GM19395 (cell line): ENCODE measurements at regions not wholly inside any gene's neighbourhood (a gene's known extent, or its start where the extent isn't known, plus 50 kb on each side); places are given as distances from the start of the nearest gene placed in this dataset.
"Not testable (repeated sequence)": the region's sequence is repeated elsewhere in the genome, so short reads cannot be mapped to it uniquely, and the experiment has no call there.

Experiments used
- ATAC-seq: cut with Tn5 transposase; IDR thresholded peaks from one replicate; pipeline ENCODE4 v1.9.1; 2021; ENCODE audit warnings: mild to moderate bottlenecking, moderate library complexity; ENCODE audit not compliant: unreplicated experiment

DNA sequence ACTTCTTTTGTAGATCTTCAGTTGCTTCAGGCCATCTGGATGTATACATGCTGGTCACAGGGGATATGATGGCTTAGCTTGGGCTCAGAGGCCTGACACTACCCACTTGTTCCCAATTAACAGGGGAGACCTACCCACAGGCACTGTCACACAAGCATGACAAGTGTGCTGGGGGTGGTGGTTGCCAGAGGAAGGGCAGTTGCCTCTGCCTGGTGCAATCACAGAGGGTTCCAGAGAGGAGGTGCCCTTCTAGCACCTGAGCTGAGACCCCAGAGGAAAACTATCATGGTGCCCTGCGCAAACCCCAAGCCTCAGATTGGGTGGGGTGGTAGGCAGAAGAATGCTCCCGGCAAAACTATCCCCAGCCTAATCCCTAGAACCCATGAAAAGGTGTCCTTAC, 65.6 kb upstream of the NANOS1 start:
- ATAC-seq: no peak

DNA sequence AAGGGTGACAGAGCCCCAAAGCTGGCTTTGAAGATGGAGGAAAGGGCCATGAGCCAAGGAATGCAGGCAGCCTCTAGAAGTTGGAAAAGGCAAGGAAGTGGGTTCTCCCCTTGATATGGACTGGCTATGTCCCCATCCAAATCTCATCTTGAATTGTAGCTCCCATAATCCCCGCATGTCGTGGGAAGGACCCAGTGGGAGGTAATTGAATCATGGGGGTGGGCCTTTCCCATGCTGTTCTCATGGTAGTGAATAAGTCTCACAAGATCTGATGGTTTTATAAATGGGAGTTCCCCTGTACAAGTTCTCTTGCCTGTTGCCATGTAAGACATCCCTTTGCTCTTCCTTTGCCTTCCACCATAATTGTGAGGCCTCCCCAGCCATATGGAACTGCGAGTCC, 65.0 kb upstream of the NANOS1 start:
- ATAC-seq: not testable (repeated sequence)

- no peak for ATAC-seq
Measured at GRCh38 chr10:118965096-118965495, 64.4 kb upstream of the NANOS1 start.

DNA sequence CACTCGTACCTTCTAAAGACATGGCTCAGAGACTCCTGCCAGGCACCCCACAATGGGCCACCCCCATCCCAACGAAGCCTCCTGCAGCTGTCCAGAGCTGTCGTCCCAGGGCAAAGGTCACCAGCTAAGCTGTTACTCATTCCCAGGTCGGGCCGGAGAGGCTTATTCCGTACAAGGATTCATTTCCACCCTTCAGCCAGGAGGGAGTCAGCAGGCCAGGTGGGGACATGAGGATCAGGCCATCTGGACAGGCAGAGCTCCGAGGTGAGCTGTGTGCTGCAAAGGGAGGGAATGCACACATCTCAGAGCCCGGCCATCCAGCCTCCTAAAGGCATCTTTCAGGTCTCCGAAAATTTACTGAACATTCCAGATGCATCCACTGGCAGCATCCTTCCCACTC, 63.9 kb upstream of the NANOS1 start:
- ATAC-seq: no peak

DNA sequence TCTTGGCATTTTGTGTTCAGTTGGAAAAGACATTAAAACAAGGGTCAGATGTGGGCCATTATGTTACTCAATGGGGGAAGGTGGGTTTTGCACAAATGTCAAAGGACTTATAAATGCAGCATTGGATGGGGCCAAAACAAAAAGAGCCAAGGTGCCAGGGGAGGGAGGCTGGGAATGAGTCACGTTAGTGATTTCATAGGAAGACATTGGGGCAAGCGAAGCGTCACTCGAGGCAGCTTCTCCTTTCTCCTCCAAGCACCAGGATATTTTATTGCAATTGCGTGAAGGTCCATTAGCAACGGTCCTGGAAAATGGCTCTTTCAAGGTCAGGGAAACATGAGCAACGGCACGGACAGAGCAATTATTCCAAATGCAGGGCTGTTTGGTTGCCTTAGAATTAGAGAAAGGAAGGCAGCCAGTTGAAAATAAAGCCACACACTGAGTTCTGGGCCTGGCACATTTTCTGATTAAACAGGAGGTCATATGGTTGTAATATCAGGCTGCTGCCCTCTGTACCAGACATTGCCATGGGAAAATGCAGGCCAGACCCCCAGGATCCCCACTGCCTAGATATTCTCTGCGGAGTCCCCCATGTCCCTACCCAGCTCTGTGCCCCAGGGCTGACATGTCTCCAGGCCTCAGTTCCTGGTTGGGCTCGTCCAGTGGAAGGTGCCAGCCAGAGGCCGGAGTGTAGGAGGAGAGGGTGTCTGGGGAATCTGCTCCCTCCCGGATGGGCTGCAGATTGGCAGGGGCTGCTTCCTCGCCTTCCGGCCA, 63.3 kb upstream of the NANOS1 start:
- no peak for ATAC-seq

GRCh38 chr10:118966850-118967125, 62.7 kb upstream of the NANOS1 start:
- ATAC-seq: no peak

DNA sequence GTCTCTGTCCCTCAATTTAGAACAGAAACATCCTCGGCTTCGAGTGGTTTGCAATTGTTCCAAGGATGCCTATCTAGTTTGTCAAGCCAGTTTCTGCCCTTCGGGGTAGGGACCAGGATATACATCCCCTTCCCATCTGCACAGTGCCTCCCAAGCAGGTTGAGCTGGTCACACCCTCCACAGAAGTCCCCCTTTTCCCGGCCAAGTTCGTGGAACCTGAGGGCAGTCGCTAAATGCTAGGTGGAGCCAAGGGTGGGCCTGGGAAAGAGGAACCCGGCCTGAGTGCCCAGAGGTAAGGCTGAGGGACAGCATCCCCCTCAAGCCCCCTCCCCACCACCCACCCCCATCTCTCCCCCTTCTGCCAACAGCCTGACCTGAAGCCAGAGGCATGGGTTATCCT, 62.4 kb upstream of the NANOS1 start:
- no peak for ATAC-seq

GRCh38 chr10:118968060-118968459, 61.5 kb upstream of the NANOS1 start:
- ATAC-seq: no peak

DNA sequence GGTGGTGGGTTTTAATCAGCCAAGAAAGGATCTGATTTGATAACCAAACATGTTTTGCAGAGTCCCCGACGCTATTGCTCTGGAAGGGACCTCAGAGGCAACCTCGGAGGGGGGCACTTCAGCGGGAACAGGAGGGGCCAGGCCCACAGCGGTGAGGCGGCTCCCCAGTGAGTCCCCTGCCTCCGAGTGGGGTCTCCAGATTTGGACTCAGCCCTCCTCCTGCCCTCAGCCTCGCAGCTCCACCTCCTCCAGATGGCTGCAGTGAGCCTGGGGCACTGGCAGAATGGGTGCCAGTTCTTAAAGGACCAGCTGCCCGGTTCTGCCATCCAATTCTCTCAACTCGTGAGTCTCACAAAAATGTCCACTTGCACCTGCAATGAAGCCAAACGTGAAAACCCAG, 61.0 kb upstream of the NANOS1 start:
- ATAC-seq: no peak

GRCh38 chr10:118969014-118969413, 60.5 kb upstream of the NANOS1 start:
- no peak for ATAC-seq

DNA sequence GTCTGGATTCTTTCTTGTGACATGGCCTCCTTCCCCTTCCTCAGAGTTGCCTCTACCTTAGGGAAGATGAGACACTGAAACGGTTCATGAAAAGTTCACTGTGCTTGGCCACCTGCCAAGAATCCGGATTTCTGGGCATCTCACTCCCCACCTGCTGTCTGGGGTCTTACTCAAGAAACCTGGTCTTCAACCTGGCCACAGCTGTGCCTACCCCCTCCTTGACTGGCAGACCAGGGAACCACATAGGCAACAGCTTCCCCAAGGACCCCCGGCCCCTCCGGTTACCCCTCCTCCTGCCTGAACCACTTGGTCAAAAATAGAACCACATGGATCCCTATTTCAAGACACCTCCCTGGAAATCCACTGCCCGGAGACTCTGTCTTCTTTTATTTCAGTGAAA, 58.7 kb upstream of the NANOS1 start:
- ATAC-seq: no peak

DNA sequence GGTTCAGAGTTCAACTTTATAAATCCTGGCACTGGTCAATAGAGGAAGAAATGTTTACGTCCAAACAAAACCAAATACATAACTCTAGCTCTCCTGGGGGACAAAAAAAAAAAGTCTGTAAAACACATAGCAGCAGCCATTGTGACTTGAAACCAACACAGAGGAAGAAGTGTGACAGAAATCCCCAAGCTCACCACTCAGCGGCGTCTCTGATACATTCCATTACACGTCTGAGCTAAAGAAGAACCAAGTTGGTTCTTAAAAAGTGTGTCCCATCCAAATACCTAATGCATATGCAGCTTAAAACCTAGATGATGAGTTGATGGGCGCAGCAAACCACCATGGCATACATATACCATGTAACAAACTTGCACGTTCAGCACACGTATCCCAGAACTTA, 58.3 kb upstream of the NANOS1 start:
- no peak for ATAC-seq

GRCh38 chr10:118971876-118972275, 57.6 kb upstream of the NANOS1 start:
- ATAC-seq: no peak

DNA sequence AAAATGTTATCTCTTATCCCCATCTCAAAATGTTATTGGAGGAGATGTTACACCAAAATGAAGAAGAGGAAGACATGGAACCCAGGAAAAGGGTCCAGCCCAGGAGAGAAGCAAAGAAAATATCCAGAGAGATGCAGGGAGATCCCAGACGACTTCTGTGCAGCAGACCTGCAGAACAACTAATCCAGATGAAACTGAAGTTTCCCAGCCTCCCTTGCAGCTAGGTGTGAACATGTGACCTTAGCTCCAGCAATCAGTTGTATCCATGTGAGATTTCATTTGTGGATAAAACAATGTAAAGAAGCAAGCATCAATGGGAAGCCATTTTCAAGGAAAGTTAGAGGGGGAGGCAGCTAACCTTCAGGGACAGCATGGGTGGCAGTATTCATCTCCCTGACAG, 55.8 kb upstream of the NANOS1 start:
- ATAC-seq: no peak

DNA sequence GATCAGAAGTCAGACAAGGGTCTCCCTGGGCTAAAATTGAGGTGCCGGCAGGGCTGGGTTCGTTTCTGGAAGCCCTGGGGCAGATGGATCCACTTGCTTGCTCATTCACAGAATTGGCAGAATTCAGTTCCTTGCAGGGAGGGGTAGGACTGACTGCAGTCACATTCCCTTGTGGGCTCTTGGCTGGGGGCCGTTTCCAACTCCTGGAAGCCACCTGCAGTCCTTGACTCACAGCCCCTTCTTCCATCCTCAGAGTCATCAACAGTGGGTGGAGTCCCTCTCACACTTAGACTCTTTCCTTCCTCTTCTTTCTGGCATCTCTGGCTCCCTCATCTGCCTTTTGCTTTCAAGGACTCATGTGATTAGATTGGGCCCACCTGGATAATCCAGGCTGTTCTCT, 54.6 kb upstream of the NANOS1 start:
- ATAC-seq: no peak

- not testable (repeated sequence) for ATAC-seq
Measured at GRCh38 chr10:118976219-118976618, 53.3 kb upstream of the NANOS1 start.

GRCh38 chr10:118977022-118977599, 52.4 kb upstream of the NANOS1 start:
- ATAC-seq: no peak

GRCh38 chr10:118977835-118978234, 51.7 kb upstream of the NANOS1 start:
- no peak for ATAC-seq

- no peak for ATAC-seq
Measured at GRCh38 chr10:118978316-118978997, 51.1 kb upstream of the NANOS1 start.

DNA sequence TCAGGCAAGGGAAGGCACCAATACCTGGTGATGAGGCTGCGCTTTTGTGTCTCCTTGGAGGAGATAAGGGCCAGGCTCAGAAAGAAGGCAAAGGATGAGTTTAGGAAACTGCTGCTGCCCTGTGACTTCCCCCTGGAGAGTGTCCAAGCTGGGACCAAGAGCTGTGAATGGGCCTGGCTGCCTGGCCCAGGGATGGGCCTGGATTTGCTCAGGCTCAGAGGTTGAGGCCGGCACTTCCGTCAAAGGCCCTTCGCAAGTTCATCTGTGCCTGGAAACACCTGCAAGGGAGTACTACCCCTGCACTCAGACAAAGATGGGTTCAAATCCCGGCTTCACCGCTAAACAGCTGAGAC, 50.5 kb upstream of the NANOS1 start:
- no peak for ATAC-seq

- ATAC-seq: no peak
Measured at GRCh38 chr10:118979661-118980060, 49.9 kb upstream of the NANOS1 start.
